Breast epithelium (tissue), 4 donors: ENCODE measurements at regions not wholly inside any gene's neighbourhood (a gene's known extent, or its start where the extent isn't known, plus 50 kb on each side); places are given as distances from the start of the nearest gene placed in this dataset.
"Not testable (repeated sequence)": the region's sequence is repeated elsewhere in the genome, so short reads cannot be mapped to it uniquely, and the experiment has no call there.

ENCODE experiments used
- DNase-seq, 2 donors: peaks; one replicate each; pipeline ENCODE4 v3.0.0-alpha.2; 2019; ENCODE audit warnings: low spot score in 2 of 2
- H3K27ac ChIP-seq, 2 donors: fragments of 200-600 bp; sonication (generic) in 1 of 2; one replicate each; pipeline ENCODE4 v1.5.1; 2016 to 2019; ENCODE audit warnings: mild to moderate bottlenecking in 1 of 2
- H3K27me3 ChIP-seq, 2 donors: fragments of 200-600 bp; sonication (generic) in 1 of 2; one replicate each; pipeline versions ENCODE4 v1.5.1 to v1.6.0; 2017 to 2019; ENCODE audit warnings: control low read depth in 1 of 2, mild to moderate bottlenecking in 1 of 2
- H3K36me3 ChIP-seq: fragments of 200-600 bp; one replicate; pipeline ENCODE4 v1.5.1; 2019
- H3K4me1 ChIP-seq, 2 donors: fragments of 200-600 bp; sonication (generic); one replicate each; pipeline ENCODE4 v1.5.1; 2016 to 2019; ENCODE audit warnings: control low read depth in 1 of 2
- H3K4me3 ChIP-seq, 3 donors: fragments of 200-600 bp; sonication (generic); 1 replicate in 2 of 3; 2 replicates in 1 of 3; pipeline ENCODE4 v1.5.1; 2016 to 2019; ENCODE audit warnings: mild to moderate bottlenecking in 3 of 3, moderate library complexity in 2 of 3
- H3K9me3 ChIP-seq, 2 donors: fragments of 200-600 bp; sonication (generic) in 1 of 2; one replicate each; pipeline ENCODE4 v1.5.1; 2016 to 2019; ENCODE audit warnings: control low read depth in 1 of 2
- POLR2A ChIP-seq: fragments of 450-650 bp; IDR thresholded peaks from one replicate; pipeline ENCODE4 v1.6.1; 2016; ENCODE audit warnings: antibody characterized with exemption, mild to moderate bottlenecking, moderate library complexity
- POLR2AphosphoS5 ChIP-seq, 3 donors: sonication (generic); formaldehyde crosslinking; IDR thresholded peaks; one replicate each; pipeline ENCODE4 v1.6.1; 2017; ENCODE audit warnings: antibody characterized with exemption in 3 of 3
- intact Hi-C: fragments of 100-400 bp; cut with DNase I; formaldehyde crosslinking; loops from one replicate; pipeline ENCODE4 v1.15.1; 2023; ENCODE audit warnings: low total_unique reads
- TF ChIP-seq, protein P1 (sequence below), 3 donors: fragments of 450-650 bp; IDR thresholded peaks; one replicate each; pipeline ENCODE4 v1.5.1; 2016 to 2017; ENCODE audit warnings: antibody characterized with exemption in 3 of 3, mild to moderate bottlenecking in 3 of 3, moderate library complexity in 3 of 3

DNA sequence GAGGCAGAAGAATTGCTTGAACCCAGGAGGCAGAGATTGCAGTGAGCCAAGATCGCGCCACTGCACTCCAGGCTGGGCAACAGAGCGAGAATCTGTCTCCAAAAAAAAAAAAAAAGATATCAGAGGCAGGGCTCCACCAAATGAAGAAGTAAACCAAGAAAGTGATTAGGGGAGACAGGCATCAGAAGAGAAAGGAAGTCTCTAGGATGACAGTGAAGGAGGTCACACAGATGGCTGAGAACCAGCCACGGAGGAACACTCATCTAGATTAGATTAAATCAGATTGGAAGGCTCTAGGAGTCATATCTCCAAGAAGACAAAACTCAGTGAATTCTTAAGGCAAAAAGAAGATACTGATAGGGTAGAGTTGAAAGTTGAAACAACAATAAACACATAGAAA is 102.2 kb upstream of the CCDC28A start:
- TF ChIP-seq POLR2AphosphoS5 (IDR thresholded peaks at IDR 0.05), result no peak
- TF ChIP-seq POLR2A, result no peak
- TF ChIP-seq, protein P1, sequence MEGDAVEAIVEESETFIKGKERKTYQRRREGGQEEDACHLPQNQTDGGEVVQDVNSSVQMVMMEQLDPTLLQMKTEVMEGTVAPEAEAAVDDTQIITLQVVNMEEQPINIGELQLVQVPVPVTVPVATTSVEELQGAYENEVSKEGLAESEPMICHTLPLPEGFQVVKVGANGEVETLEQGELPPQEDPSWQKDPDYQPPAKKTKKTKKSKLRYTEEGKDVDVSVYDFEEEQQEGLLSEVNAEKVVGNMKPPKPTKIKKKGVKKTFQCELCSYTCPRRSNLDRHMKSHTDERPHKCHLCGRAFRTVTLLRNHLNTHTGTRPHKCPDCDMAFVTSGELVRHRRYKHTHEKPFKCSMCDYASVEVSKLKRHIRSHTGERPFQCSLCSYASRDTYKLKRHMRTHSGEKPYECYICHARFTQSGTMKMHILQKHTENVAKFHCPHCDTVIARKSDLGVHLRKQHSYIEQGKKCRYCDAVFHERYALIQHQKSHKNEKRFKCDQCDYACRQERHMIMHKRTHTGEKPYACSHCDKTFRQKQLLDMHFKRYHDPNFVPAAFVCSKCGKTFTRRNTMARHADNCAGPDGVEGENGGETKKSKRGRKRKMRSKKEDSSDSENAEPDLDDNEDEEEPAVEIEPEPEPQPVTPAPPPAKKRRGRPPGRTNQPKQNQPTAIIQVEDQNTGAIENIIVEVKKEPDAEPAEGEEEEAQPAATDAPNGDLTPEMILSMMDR (IDR thresholded peaks at IDR 0.05), result no peak
- intact Hi-C loops, result no loop called here
- H3K36me3 ChIP-seq, result no peaks in the 10 kb centered on the region
- no peak overlapping the region for H3K4me3 ChIP-seq
- H3K27ac ChIP-seq, result no peak overlapping the region
- DNase-seq, result no peak
- H3K9me3 ChIP-seq, result no peaks in the 10 kb centered on the region
- no peaks in the 10 kb centered on the region for H3K27me3 ChIP-seq
- no peaks in the 10 kb centered on the region for H3K4me1 ChIP-seq

DNA sequence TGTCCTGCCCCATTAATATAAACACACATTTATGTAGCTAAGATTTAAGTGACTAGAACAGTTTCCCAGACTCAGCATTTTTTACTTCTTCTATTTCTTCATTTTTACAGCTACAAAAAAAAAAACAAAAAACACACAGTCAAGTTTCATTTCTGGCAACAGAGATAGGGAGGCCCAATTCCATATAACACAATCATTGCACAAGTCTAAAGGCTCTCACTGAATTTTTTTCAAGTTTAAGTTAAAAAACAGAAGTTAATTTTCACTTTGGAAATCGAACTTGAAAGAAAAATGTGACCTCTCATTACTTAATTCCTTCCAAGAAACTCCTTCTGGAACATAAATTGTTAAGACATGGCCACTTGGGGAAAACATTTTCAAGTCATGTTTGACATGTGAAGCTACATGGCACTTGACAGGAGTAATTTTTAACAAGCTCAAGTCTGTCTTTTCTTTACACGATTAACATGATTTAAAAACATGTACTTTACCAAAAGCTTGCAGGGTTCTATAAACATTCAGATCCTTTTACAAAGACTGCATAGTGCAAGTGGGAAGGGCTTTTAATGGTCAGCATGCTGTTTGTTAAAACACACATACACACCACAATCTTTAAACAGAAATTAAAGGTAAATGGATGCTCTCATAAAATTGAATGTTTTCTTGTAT is 100.1 kb upstream of the CCDC28A start:
- Histone ChIP-seq H3K4me1 (no peaks in the 10 kb centered on the region), H3K4me3 (no peak overlapping the region), H3K27ac (no peak overlapping the region), H3K36me3 (no peaks in the 10 kb centered on the region), H3K9me3 (no peaks in the 10 kb centered on the region), H3K27me3 (no peaks in the 10 kb centered on the region)
- intact Hi-C loops, result no loop called here
- no peak for TF ChIP-seq POLR2AphosphoS5 (IDR thresholded peaks at IDR 0.05)
- no peak for TF ChIP-seq POLR2A
- TF ChIP-seq, protein P1 (IDR thresholded peaks at IDR 0.05), result no peak
- no peak for DNase-seq

DNA sequence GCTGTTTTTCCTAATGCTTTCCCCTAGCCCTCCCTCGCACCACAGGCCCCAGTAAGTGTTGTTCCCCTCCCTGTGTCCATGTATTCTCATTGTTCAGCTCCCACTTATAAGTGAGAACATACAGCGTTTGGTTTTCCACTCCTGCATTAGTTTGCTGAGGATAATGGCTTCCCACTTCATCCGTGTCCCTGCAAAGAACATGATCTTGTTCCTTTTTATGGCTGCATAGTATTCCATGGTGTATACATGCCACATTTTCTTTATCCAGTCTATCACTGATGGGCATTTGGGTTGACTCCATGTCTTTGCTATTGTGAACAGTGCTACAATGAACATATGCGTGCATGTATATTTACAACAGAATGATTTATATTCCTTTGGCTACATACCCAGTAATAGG is 99.1 kb upstream of the CCDC28A start:
- H3K27me3 ChIP-seq, DNase-seq, H3K36me3 ChIP-seq, H3K4me1 ChIP-seq, intact Hi-C loops, H3K27ac ChIP-seq, H3K4me3 ChIP-seq, H3K9me3 ChIP-seq: not testable (repeated sequence)

DNA sequence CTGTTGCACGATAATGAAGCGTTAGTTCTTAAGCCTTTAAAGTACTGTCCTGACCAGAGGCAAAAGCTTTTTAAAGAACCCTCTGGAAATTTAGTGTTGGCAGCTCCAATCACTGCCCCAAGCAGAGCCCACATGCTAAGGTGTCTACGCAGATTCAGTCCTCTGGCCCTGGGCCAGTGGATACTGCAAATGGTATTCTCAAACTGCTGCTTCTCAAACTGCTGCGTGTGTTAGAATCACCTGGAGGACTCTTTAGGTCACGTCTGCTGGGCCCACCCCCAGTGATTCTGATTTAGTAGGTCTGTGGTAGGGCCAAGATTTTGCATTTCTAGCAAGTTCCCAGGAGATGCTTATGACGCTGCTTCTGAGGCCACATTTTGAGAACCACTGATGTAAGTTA is 96.0 kb upstream of the CCDC28A start:
- Histone ChIP-seq H3K27ac (no peak overlapping the region), H3K4me3 (no peak overlapping the region), H3K4me1 (no peaks in the 10 kb centered on the region), H3K27me3 (no peaks in the 10 kb centered on the region), H3K9me3 (no peaks in the 10 kb centered on the region), H3K36me3 (no peaks in the 10 kb centered on the region)
- intact Hi-C loops, result no loop called here
- DNase-seq, result no peak
- no peak for TF ChIP-seq POLR2AphosphoS5 (IDR thresholded peaks at IDR 0.05)
- TF ChIP-seq POLR2A, result no peak

DNA sequence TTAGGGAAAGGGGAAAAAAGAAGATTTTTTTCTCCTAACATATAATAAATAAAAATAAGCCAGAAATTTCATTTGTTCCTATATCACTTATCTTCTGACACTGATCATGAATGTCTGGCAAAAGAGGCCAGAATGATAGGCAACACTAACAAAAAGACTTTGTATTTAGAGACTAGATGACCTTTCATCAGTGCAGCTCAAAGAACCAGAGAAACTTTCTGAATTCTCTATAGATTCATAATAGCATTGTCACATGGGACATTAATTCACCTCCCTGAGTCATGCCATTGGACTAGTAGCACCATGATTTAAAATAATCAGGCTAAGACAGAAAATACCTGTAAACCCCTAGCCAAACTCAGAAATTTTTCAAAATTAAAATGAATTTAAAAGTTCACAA is 95.4 kb upstream of the CCDC28A start:
- H3K4me1 ChIP-seq, result no peaks in the 10 kb centered on the region
- H3K27ac ChIP-seq, result no peak overlapping the region
- no peak overlapping the region for H3K4me3 ChIP-seq
- intact Hi-C loops, result no loop called here
- H3K36me3 ChIP-seq, result no peaks in the 10 kb centered on the region
- no peaks in the 10 kb centered on the region for H3K27me3 ChIP-seq
- TF ChIP-seq, protein P1 (IDR thresholded peaks at IDR 0.05), result no peak
- no peak for TF ChIP-seq POLR2A
- TF ChIP-seq POLR2AphosphoS5 (IDR thresholded peaks at IDR 0.05), result no peak
- H3K9me3 ChIP-seq, result no peaks in the 10 kb centered on the region
- no peak for DNase-seq

DNA sequence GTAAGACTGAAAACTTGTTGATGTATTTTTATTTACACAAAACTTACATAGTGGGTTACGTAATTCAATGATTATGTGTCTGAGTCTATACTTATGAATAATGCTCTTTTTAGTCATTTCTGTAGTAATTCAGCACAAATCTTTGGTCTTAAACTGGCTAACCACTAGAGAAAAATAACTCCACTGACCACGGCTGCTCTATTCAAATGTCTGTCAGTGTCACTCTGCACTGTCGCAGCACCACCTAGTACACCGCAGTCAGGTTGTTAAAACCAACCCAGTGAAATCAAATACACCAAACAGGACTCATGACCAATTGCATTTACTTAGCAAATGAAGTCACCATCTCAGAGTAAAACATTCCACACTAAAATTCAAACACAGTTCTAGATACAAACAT is 93.5 kb upstream of the CCDC28A start:
- no peak overlapping the region for H3K27ac ChIP-seq
- no peaks in the 10 kb centered on the region for H3K36me3 ChIP-seq
- TF ChIP-seq, protein P1 (IDR thresholded peaks at IDR 0.05), result no peak
- TF ChIP-seq POLR2AphosphoS5 (IDR thresholded peaks at IDR 0.05), result no peak
- TF ChIP-seq POLR2A, result no peak
- intact Hi-C loops, result no loop called here
- no peak for DNase-seq
- H3K27me3 ChIP-seq, result no peaks in the 10 kb centered on the region
- no peaks in the 10 kb centered on the region for H3K4me1 ChIP-seq
- no peaks in the 10 kb centered on the region for H3K9me3 ChIP-seq
- H3K4me3 ChIP-seq, result no peak overlapping the region
